ENCODE measurements at regions not wholly inside any gene's neighbourhood (a gene's known extent, or its start where the extent isn't known, plus 50 kb on each side); places are given as distances from the start of the nearest gene placed in this dataset.

DNA sequence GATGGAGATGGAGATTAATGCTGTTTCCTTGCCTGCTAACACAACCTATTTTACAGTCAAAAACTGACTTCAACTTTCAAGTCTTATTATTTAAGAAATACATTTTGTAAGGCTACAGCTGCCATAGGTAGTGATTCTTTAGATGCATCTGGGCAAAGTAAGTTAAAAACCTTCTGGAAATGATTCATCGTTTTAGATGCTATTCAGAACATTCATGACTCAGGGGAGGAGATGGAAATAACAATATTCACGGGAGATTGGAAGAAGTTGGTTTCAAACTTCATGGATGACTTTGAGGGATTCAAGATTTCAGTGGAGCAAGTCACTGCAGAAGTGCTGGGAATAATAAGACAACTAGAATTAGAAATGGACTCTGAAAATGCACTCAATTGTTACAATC is 174.9 kb upstream of the GGTLC1 start:
- no peak overlapping the region for H3K4me3 ChIP-seq (ENCODE audit: low read depth in 1 of 3, low read length in 3 of 3)
- H3K36me3 ChIP-seq (ENCODE audit: control insufficient read depth in 4 of 4, insufficient read depth in 3 of 4, low read depth in 1 of 4, low read length in 3 of 4): no peaks in the 10 kb centered on the region
- WGBS: 77% methylated on average over 2 of the region's 2 CpGs
- H3K9me3 ChIP-seq (ENCODE audit: control insufficient read depth in 4 of 4, low read length in 3 of 4): no peaks in the 10 kb centered on the region
- no peaks in the 10 kb centered on the region for H3K4me1 ChIP-seq (ENCODE audit: control insufficient read depth in 4 of 4, insufficient read depth in 4 of 4, low read length in 3 of 4)
- no peak for TF ChIP-seq HNF4A (conservative IDR thresholded peaks at IDR 0.05)
- no peak for TF ChIP-seq EGR1 (IDR thresholded peaks at IDR 0.05; ENCODE audit: low read depth in 2 of 2)
- no peak for TF ChIP-seq FOXA1 (IDR thresholded peaks at IDR 0.05)
- TF ChIP-seq, protein P1, sequence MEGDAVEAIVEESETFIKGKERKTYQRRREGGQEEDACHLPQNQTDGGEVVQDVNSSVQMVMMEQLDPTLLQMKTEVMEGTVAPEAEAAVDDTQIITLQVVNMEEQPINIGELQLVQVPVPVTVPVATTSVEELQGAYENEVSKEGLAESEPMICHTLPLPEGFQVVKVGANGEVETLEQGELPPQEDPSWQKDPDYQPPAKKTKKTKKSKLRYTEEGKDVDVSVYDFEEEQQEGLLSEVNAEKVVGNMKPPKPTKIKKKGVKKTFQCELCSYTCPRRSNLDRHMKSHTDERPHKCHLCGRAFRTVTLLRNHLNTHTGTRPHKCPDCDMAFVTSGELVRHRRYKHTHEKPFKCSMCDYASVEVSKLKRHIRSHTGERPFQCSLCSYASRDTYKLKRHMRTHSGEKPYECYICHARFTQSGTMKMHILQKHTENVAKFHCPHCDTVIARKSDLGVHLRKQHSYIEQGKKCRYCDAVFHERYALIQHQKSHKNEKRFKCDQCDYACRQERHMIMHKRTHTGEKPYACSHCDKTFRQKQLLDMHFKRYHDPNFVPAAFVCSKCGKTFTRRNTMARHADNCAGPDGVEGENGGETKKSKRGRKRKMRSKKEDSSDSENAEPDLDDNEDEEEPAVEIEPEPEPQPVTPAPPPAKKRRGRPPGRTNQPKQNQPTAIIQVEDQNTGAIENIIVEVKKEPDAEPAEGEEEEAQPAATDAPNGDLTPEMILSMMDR (IDR thresholded peaks at IDR 0.05; ENCODE audit: low read depth, low read length, missing input control): no peak
- TF ChIP-seq NR2F2 (IDR thresholded peaks at IDR 0.05): no peak
- TF ChIP-seq, protein P2, sequence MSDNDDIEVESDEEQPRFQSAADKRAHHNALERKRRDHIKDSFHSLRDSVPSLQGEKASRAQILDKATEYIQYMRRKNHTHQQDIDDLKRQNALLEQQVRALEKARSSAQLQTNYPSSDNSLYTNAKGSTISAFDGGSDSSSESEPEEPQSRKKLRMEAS (IDR thresholded peaks at IDR 0.05): no peak
- TF ChIP-seq FOXA2 (IDR thresholded peaks at IDR 0.05): no peak
- TF ChIP-seq, protein P3, sequence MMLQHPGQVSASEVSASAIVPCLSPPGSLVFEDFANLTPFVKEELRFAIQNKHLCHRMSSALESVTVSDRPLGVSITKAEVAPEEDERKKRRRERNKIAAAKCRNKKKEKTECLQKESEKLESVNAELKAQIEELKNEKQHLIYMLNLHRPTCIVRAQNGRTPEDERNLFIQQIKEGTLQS (IDR thresholded peaks at IDR 0.05): no peak
- no peak for TF ChIP-seq TAF1 (conservative IDR thresholded peaks at IDR 0.05)
- TF ChIP-seq, protein P4, sequence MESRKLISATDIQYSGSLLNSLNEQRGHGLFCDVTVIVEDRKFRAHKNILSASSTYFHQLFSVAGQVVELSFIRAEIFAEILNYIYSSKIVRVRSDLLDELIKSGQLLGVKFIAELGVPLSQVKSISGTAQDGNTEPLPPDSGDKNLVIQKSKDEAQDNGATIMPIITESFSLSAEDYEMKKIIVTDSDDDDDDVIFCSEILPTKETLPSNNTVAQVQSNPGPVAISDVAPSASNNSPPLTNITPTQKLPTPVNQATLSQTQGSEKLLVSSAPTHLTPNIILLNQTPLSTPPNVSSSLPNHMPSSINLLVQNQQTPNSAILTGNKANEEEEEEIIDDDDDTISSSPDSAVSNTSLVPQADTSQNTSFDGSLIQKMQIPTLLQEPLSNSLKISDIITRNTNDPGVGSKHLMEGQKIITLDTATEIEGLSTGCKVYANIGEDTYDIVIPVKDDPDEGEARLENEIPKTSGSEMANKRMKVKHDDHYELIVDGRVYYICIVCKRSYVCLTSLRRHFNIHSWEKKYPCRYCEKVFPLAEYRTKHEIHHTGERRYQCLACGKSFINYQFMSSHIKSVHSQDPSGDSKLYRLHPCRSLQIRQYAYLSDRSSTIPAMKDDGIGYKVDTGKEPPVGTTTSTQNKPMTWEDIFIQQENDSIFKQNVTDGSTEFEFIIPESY (IDR thresholded peaks at IDR 0.05): no peak
- no peak for TF ChIP-seq HNF4G (IDR thresholded peaks at IDR 0.05)
- TF ChIP-seq GABPA (IDR thresholded peaks at IDR 0.05 in 1 of 2, conservative IDR thresholded peaks at IDR 0.05 in 1 of 2): no peak
- no peak for TF ChIP-seq JUND (IDR thresholded peaks at IDR 0.05)
- no peak for TF ChIP-seq SP1 (IDR thresholded peaks at IDR 0.05)
- TF ChIP-seq RAD21 (IDR thresholded peaks at IDR 0.05): no peak
- TF ChIP-seq RXRA (IDR thresholded peaks at IDR 0.05): no peak
- DNase-seq (ENCODE audit: low spot score): no peak
- no peaks in the 10 kb centered on the region for H3K27me3 ChIP-seq (ENCODE audit: control insufficient read depth in 4 of 4, insufficient read depth in 4 of 4, low read length in 3 of 4)
- H3K9ac ChIP-seq (ENCODE audit: low read depth in 1 of 2, low read length in 2 of 2): no peak overlapping the region
- no peak overlapping the region for H3K27ac ChIP-seq (ENCODE audit: low read depth in 1 of 2, low read length in 2 of 2)

DNA sequence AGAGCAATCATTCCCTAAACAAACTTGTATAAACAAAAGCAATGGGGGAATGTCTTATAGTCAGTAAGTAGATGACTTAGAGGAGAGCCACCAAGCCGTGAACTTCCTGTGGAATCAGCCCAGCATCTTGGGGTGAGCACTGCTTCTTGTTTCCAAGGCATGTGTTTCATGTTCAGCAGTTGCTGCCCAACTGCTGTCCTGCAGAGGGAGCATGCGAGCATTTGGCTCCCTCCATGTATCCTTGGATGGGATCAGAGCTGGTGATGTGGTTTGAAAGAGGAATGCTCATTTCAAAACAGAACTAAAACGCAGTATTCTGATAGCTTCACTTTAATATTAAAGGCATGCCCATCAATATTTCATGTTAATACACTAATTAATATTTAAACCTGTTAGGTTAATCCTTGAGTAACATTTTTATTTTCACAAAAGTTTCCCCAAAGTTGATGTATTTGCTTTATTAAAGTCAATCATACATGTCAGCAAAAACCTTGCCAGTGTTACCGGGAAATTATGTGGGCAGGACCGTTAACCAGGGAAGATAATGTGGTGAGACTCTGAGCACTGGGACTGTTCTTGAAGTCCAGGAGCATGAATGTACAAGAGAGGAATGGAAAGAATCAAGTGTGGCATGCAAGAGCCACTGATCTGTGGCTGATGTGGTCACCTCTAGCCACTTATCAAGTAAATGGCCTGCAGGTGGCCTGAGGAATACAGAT is 172.1 kb upstream of the GGTLC1 start:
- H3K36me3 ChIP-seq (ENCODE audit: control insufficient read depth in 4 of 4, insufficient read depth in 3 of 4, low read depth in 1 of 4, low read length in 3 of 4): no peaks in the 10 kb centered on the region
- H3K9ac ChIP-seq (ENCODE audit: low read depth in 1 of 2, low read length in 2 of 2): no peak overlapping the region
- TF ChIP-seq TAF1 (conservative IDR thresholded peaks at IDR 0.05) (no peak), RAD21 (IDR thresholded peaks at IDR 0.05) (peak; percentile 77 to 85)
- TF ChIP-seq, protein P1 (IDR thresholded peaks at IDR 0.05; ENCODE audit: low read depth, low read length, missing input control): peak; percentile 68
- 22% methylated on average over 5 of the region's 5 CpGs for WGBS
- H3K4me1 ChIP-seq (ENCODE audit: control insufficient read depth in 4 of 4, insufficient read depth in 4 of 4, low read length in 3 of 4): no peaks in the 10 kb centered on the region
- H3K27ac ChIP-seq (ENCODE audit: low read depth in 1 of 2, low read length in 2 of 2): no peak overlapping the region
- DNase-seq (ENCODE audit: low spot score): peak; percentile 42
- H3K4me3 ChIP-seq (ENCODE audit: low read depth in 1 of 3, low read length in 3 of 3): no peak overlapping the region
- H3K27me3 ChIP-seq (ENCODE audit: control insufficient read depth in 4 of 4, insufficient read depth in 4 of 4, low read length in 3 of 4): no peaks in the 10 kb centered on the region
- no peaks in the 10 kb centered on the region for H3K9me3 ChIP-seq (ENCODE audit: control insufficient read depth in 4 of 4, low read length in 3 of 4)
